ENCODE measurements at regions not wholly inside any gene's neighbourhood (a gene's known extent, or its start where the extent isn't known, plus 50 kb on each side); places are given as distances from the start of the nearest gene placed in this dataset.

- TF ChIP-seq, protein P1, sequence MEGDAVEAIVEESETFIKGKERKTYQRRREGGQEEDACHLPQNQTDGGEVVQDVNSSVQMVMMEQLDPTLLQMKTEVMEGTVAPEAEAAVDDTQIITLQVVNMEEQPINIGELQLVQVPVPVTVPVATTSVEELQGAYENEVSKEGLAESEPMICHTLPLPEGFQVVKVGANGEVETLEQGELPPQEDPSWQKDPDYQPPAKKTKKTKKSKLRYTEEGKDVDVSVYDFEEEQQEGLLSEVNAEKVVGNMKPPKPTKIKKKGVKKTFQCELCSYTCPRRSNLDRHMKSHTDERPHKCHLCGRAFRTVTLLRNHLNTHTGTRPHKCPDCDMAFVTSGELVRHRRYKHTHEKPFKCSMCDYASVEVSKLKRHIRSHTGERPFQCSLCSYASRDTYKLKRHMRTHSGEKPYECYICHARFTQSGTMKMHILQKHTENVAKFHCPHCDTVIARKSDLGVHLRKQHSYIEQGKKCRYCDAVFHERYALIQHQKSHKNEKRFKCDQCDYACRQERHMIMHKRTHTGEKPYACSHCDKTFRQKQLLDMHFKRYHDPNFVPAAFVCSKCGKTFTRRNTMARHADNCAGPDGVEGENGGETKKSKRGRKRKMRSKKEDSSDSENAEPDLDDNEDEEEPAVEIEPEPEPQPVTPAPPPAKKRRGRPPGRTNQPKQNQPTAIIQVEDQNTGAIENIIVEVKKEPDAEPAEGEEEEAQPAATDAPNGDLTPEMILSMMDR (IDR thresholded peaks at IDR 0.05), result no peak
- TF ChIP-seq EZH2 (IDR thresholded peaks at IDR 0.05), result no peak
Measured at GRCh38 chr6:153493501-153493900, 362.4 kb upstream of the RGS17 start.

Measured in neural progenitor cell (in vitro differentiated cells).